ENCODE measurements at regions not wholly inside any gene's neighbourhood (a gene's known extent, or its start where the extent isn't known, plus 50 kb on each side); places are given as distances from the start of the nearest gene placed in this dataset.

- Histone ChIP-seq H3K4me3 (no peak overlapping the region), H3K4me1 (no peaks in the 10 kb centered on the region), H3K9me3 (no peaks in the 10 kb centered on the region), H3K27ac (no peak overlapping the region), H3K36me3 (no peaks in the 10 kb centered on the region), H3K27me3 (no peaks in the 10 kb centered on the region)
- WGBS, 2 donors, result 85 to 87% methylated on average over 13 of the region's 13 CpGs
- TF ChIP-seq, protein P1, sequence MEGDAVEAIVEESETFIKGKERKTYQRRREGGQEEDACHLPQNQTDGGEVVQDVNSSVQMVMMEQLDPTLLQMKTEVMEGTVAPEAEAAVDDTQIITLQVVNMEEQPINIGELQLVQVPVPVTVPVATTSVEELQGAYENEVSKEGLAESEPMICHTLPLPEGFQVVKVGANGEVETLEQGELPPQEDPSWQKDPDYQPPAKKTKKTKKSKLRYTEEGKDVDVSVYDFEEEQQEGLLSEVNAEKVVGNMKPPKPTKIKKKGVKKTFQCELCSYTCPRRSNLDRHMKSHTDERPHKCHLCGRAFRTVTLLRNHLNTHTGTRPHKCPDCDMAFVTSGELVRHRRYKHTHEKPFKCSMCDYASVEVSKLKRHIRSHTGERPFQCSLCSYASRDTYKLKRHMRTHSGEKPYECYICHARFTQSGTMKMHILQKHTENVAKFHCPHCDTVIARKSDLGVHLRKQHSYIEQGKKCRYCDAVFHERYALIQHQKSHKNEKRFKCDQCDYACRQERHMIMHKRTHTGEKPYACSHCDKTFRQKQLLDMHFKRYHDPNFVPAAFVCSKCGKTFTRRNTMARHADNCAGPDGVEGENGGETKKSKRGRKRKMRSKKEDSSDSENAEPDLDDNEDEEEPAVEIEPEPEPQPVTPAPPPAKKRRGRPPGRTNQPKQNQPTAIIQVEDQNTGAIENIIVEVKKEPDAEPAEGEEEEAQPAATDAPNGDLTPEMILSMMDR (IDR thresholded peaks at IDR 0.05), result no peak
- DNase-seq, result no peak
- intact Hi-C loops (cut with DNase I), result no loop called here
Observed at GRCh38 chr5:3285621-3286020, 310.0 kb upstream of the IRX1 start.

DNA sequence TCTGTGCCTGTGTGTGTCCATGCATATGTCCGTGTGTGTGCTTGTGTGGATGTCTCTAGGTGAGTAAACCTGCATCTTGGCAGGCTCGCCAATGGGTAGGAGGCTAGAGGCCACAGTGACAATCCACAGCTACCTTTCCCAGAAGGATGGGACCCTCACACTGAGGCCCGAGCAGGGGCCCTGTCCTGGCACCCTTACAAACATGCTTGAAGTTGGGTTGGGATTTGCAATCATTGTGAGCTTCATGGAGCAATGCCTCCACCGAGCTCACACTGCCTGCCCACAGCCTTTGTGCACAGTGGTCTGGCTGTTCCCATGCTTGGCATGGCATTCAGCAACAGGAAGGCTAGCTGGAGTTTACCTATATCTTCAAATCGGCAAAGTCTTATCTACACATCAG, 311.1 kb upstream of the IRX1 start:
- H3K36me3 ChIP-seq, result no peaks in the 10 kb centered on the region
- no peak overlapping the region for H3K4me3 ChIP-seq
- no peaks in the 10 kb centered on the region for H3K27me3 ChIP-seq
- DNase-seq, result no peak
- H3K27ac ChIP-seq, result no peak overlapping the region
- WGBS, 2 donors, result 75 to 76% methylated on average over 5 of the region's 5 CpGs
- intact Hi-C loops (cut with DNase I), result no loop called here
- no peaks in the 10 kb centered on the region for H3K9me3 ChIP-seq
- H3K4me1 ChIP-seq, result no peaks in the 10 kb centered on the region
- no peak for TF ChIP-seq EP300 (IDR thresholded peaks at IDR 0.05)
- no peak for TF ChIP-seq POLR2A (IDR thresholded peaks at IDR 0.05)
- TF ChIP-seq, protein P1 (IDR thresholded peaks at IDR 0.05), result no peak
- no peak for TF ChIP-seq POLR2AphosphoS5 (IDR thresholded peaks at IDR 0.05)

GRCh38 chr5:3282841-3283240, 312.8 kb upstream of the IRX1 start:
- TF ChIP-seq, protein P1 (IDR thresholded peaks at IDR 0.05), result no peak
- TF ChIP-seq EP300 (IDR thresholded peaks at IDR 0.05) (no peak), POLR2A (IDR thresholded peaks at IDR 0.05) (no peak), POLR2AphosphoS5 (IDR thresholded peaks at IDR 0.05) (no peak)
- no peak for DNase-seq
- Histone ChIP-seq H3K4me1 (no peaks in the 10 kb centered on the region), H3K27me3 (no peaks in the 10 kb centered on the region), H3K36me3 (no peaks in the 10 kb centered on the region), H3K9me3 (no peaks in the 10 kb centered on the region), H3K4me3 (no peak overlapping the region), H3K27ac (no peak overlapping the region)
- 96 to 97% methylated on average over 20 of the region's 20 CpGs for WGBS, 2 donors
- intact Hi-C loops (cut with DNase I), result no loop called here

DNA sequence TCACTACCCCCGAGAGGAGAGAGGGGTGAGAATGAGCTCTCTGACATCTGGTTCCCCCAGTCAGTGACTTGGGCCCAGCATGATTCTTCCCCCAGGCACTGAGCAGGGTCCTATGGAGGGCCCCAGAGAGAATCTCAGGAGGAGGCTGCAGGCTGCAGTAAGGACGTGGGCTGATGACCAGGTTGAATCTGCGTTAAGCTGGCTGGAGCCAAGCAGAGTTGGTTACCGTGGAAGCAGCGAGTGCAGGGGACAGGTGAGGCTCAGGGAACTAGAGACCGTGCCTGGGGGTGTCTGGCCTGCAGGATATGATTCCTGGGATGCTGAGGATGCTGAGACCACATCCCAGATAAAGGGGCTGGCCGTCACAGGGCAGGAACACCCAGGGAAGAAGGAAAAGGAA, 314.3 kb upstream of the IRX1 start:
- Histone ChIP-seq H3K27ac (no peak overlapping the region), H3K27me3 (peaks cover 0 to 6% (median 0%) of the 10 kb centered on the region in 3 donors), H3K4me1 (no peaks in the 10 kb centered on the region), H3K36me3 (no peaks in the 10 kb centered on the region), H3K9me3 (no peaks in the 10 kb centered on the region), H3K4me3 (no peak overlapping the region)
- intact Hi-C loops (cut with DNase I), result no loop called here
- WGBS, 2 donors, result 68 to 73% methylated on average over 7 of the region's 7 CpGs
- no peak for DNase-seq
- TF ChIP-seq POLR2AphosphoS5 (IDR thresholded peaks at IDR 0.05), result no peak
- no peak for TF ChIP-seq POLR2A (IDR thresholded peaks at IDR 0.05)
- no peak for TF ChIP-seq EP300 (IDR thresholded peaks at IDR 0.05)
- TF ChIP-seq, protein P1 (IDR thresholded peaks at IDR 0.05), result no peak

DNA sequence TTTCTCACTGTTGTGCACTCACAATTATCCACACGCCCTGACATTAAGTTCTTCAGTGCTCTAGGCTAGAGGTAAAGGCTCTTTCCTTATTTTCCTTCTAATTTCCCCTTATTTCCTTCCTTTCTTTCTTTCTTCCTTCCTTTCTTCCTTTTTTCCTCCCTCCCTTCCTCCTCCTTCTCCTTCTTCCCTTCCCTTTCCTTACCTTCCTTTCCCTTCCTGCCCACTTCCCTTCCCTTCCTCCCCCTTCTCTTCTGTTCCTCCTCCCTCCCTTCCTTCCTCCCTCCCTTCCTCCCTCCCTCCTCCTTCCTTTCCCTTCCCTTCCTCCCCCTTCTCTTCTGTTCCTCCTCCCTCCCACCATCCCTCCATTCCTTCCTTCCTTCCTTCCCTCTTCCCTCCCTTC, 317.0 kb upstream of the IRX1 start:
- no peak for DNase-seq
- no peaks in the 10 kb centered on the region for H3K9me3 ChIP-seq
- no peak overlapping the region for H3K4me3 ChIP-seq
- H3K27me3 ChIP-seq, result peaks cover 0 to 11% (median 0%) of the 10 kb centered on the region in 3 donors
- H3K27ac ChIP-seq, result no peak overlapping the region
- H3K4me1 ChIP-seq, result no peaks in the 10 kb centered on the region
- 20 to 56% methylated on average over 1 of the region's 1 CpG for WGBS, 2 donors
- TF ChIP-seq, protein P1 (IDR thresholded peaks at IDR 0.05), result no peak
- no peaks in the 10 kb centered on the region for H3K36me3 ChIP-seq
- intact Hi-C loops (cut with DNase I), result no loop called here

All from sigmoid colon (tissue), 6 donors.